ELF-1 (cell line): ENCODE measurements at regions not wholly inside any gene's neighbourhood (a gene's known extent, or its start where the extent isn't known, plus 50 kb on each side); places are given as distances from the start of the nearest gene placed in this dataset.
"Not testable (repeated sequence)": the region's sequence is repeated elsewhere in the genome, so short reads cannot be mapped to it uniquely, and the experiment has no call there.

Source experiments
- DNase-seq: peaks from one replicate; pipeline ENCODE4 v3.0.0-alpha.2; 2016; ENCODE audit warnings: low read depth, low spot score

DNA sequence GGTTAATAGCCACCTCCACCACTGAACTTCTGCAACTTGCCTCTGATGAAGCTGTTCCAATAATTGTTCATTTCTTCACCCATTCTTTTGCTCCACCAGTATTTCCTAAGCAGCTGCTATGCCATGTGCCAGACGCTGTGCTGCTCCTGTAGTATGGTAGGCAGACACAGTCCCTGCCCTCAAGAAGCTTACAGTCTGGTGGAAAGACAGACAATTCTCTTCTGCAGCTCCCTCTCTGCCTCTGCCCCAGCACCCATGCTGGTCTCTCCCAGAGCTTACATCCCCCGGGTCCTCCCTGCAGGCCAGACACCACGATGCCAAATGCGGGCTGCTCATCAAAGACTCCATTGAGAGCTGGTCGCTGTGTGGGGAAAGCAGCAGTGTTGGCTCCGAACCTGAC lies 111.6 kb upstream of the ESRRB start:
- no peak for DNase-seq

GRCh38 chr14:76267322-76268046 lies 108.5 kb upstream of the ESRRB start:
- peak; percentile 50 for DNase-seq

- DNase-seq: no peak
Measured at GRCh38 chr14:76268047-76268431, 107.9 kb upstream of the ESRRB start.

GRCh38 chr14:76268700-76269099 lies 107.2 kb upstream of the ESRRB start:
- no peak for DNase-seq

DNA sequence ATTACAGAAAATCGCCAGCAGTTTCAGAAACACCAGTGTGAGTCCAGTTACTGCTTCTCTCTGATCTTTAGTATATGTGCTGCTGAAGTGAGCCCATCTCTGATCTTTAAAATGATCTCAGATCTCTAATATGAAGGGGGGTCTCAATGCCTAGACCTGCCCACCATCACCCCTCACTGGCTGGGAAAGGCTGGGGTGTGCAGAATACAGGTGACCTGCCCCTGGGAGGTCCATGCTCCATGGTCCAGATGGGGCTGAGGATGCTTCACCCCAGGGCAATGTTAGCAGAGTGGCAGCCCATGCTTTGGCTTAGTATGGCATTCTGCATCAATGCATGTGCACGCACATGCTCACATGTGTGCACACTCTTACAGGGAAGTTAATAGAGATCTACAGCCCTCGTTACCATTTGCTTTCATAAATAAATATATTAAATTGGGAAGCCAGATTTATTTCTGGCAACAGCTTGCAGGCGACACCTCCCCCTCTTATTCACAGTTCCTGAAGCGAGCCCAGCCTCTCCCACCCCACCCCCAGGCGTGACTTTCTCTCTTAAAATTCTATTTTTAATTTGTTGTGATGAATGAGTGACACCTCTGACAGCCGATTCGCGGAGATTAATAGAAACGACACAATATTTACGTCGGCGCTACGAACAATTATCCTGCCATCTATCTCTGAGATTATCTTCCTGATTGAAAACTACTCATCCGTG lies 104.7 kb upstream of the ESRRB start:
- no peak for DNase-seq

- DNase-seq: no peak
Measured at GRCh38 chr14:76272349-76272748, 103.6 kb upstream of the ESRRB start.

DNA sequence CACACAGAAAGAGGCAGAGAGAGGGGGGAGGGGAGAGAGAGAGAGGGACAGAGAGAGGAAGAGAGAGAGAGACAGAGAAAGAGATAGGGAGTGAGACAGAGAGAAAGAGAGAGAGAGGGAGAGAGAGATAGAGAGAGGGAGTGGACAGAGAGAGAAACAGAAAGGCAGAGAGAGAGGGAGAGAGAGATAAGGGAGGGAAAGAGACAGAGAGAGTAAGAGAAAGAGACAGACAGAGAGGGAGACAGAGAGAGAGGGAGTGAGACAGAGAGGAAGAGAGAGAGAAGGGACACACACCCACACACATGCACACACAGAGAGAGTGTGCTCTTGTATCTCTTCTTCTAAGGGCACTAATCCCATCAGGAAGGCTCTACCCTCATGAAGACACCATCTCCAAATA lies 103.2 kb upstream of the ESRRB start:
- no peak for DNase-seq

GRCh38 chr14:76273346-76273745 lies 102.6 kb upstream of the ESRRB start:
- no peak for DNase-seq

- no peak for DNase-seq
Measured at GRCh38 chr14:76274324-76274723, 101.6 kb upstream of the ESRRB start.

GRCh38 chr14:76277586-76278130 lies 98.3 kb upstream of the ESRRB start:
- DNase-seq: no peak

DNA sequence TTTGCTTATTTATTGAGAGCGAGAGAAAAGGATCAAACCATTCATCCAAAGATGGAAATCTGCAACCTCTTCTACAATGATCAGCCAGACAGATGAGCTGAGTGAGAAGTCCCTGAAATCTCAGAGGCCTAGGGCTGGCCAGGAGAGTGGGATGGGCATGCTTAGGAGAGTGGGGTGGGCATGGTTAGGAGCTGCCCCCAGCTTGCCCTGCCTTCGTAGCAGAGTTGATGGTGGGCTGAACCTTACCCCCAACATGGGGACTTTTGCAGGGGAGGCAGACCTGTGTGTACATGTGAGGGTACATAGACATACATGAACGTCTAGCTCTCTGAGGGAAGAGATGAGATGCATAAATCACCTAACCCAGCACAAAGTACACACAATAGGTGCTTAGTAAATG lies 95.7 kb upstream of the ESRRB start:
- DNase-seq: no peak

- DNase-seq: no peak
Measured at GRCh38 chr14:76282581-76282980, 93.4 kb upstream of the ESRRB start.

- no peak for DNase-seq
Measured at GRCh38 chr14:76287063-76287462, 88.9 kb upstream of the ESRRB start.

GRCh38 chr14:76289276-76289675 lies 86.7 kb upstream of the ESRRB start:
- no peak for DNase-seq

DNA sequence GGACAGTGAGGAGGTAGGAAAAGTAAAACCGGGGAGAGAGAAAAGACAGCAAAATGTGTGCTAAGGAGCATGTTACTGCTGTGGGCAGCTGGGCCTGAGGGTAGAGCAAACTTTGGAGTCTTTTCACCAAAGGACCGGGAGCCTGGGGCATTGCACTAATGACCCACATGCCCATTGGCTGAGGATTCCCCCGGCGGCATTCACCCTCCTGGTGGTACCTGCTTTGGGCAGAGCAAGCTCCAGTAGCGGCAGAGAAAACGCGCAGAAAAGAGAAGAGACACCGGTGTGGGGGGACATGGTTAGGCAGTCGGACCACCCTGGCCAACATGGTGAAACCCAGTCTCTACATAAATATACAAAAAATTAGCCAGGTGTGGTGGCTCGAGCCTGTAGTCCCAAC lies 83.4 kb upstream of the ESRRB start:
- DNase-seq: no peak

GRCh38 chr14:76293221-76293620 lies 82.7 kb upstream of the ESRRB start:
- no peak for DNase-seq

DNA sequence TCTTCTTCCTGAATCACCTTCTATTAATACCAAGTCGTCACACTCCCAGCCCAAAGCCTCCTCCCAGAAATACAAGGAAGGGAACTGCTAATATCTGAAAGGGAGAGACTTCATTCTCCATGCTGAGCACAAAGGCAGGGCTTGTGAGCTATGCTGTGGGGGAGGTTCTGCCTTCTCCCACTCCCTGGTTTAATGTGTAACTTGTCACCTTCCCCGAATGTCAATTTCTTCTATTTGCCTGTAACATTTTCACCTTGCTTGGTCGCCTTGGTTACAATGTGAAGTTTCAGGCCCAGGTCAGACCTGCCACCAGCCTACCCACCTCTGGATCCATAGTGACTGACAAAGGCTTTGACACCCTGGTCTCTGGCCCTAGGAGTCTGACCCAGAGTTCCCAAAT lies 82.0 kb upstream of the ESRRB start:
- no peak for DNase-seq

- no peak for DNase-seq
Measured at GRCh38 chr14:76294876-76295275, 81.1 kb upstream of the ESRRB start.

DNA sequence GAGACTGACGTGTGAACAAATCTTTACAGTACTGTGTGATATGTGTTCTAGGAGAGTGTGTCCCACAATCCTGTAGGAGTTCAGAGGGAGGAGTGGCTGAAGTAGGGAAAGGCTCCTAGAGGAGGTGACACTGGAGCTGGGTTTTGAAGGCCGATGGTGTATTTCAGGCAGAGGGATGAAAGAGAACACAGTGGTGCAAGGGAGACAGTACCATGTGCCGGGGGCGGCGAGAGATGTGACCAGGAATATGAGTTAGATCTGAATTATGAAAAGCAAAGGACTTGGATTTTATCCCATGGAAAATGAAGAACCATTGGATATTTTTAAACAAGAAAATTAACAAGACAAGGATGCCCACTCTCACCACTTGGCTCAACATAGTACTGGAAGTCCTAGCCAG lies 77.0 kb upstream of the ESRRB start:
- DNase-seq: no peak

DNA sequence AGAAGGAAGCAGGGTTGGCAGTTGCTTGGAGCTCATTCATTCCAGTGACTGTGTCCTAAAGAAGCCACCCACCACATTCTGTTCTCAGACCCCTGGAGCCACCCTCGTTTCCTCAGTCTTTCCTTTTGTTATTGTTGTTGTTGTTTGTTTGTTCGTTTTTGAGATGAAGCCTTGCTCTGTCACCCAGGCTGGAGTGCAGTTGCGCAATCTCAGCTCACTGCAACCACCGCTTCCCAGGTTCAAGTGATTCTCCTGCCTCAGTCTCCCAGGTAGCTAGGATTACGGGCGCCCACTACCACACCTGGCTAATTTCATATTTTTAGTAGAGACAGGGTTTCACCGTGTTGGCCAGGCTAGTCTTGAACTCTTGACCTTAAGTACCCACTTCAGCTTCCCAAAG lies 72.7 kb upstream of the ESRRB start:
- DNase-seq: not testable (repeated sequence)

DNA sequence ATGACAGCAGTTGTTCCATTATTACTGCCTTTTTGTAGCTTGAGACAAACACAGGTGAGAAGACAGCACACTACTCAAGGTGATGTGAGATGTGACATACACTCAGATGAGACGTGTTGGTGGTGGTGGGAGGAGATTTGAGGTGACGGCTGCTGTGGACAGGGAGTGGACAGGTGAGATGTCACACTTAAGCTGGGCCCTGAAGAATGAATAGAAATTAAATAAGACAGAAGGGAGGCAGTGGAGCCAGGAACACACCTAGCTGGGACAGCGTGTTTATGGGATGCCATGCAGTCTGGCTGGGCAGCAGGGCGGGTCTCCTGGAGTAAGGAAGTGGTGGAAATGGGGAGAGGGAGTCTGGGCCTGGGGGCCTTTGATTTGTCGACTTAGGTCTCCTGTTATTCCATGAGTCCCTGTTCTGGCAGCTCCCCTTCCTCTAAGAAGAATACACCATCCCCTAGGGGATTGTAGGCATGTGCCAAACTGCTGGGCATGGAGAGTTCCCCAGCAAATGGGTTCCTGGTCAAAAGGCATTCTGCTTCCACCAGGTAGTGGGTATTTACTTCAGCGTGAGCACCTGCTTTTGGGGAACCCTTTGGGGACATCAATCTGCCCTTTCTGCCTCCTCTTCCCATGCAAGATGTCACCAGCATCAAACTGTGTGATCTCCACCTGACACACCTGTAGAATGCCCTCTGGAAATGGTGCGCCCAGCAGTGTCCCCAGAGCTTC lies 71.2 kb upstream of the ESRRB start:
- no peak for DNase-seq

DNA sequence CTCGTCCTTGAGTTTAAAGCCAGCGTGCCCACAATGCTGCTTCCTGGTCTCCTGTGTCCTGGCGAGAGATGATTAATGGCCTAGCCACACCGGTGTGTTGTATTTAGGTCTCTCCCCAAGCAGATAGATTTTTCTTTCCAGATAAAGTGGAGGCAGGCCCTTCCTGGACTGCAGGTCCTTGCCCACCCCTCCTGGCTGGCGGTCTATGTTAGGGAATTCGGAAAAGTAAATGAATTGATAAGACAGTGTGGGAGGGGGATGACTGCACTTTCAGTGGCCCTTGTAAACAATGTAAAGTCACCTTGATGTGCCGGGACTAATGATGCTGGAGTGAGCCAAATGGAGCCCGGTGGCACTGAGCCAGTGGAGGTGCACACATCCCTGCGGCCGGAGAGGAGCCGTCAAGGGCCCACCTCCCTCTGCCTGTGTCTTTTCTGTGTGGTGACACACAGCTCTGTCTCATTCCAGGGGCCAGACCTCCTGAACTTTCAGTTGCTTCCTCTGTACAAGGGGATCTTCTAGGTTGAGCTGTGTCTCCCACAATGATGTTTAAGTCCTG lies 70.6 kb upstream of the ESRRB start:
- no peak for DNase-seq
